Astrocyte (in vitro differentiated cells and primary cell): ENCODE measurements at regions not wholly inside any gene's neighbourhood (a gene's known extent, or its start where the extent isn't known, plus 50 kb on each side); places are given as distances from the start of the nearest gene placed in this dataset.

Experiments
- EZH2 ChIP-seq: IDR thresholded peaks from 2 replicates; pipeline ENCODE4 v1.6.1; 2012; ENCODE audit warnings: mild to moderate bottlenecking, low read length, inconsistent platforms; ENCODE audit not compliant: insufficient read depth
- TF ChIP-seq, protein P1 (sequence below): IDR thresholded peaks from 2 replicates; pipeline ENCODE4 v1.5.1; 2011; ENCODE audit warnings: low read depth, mild to moderate bottlenecking, inconsistent platforms, low read length, moderate library complexity; ENCODE audit not compliant: insufficient read depth

DNA sequence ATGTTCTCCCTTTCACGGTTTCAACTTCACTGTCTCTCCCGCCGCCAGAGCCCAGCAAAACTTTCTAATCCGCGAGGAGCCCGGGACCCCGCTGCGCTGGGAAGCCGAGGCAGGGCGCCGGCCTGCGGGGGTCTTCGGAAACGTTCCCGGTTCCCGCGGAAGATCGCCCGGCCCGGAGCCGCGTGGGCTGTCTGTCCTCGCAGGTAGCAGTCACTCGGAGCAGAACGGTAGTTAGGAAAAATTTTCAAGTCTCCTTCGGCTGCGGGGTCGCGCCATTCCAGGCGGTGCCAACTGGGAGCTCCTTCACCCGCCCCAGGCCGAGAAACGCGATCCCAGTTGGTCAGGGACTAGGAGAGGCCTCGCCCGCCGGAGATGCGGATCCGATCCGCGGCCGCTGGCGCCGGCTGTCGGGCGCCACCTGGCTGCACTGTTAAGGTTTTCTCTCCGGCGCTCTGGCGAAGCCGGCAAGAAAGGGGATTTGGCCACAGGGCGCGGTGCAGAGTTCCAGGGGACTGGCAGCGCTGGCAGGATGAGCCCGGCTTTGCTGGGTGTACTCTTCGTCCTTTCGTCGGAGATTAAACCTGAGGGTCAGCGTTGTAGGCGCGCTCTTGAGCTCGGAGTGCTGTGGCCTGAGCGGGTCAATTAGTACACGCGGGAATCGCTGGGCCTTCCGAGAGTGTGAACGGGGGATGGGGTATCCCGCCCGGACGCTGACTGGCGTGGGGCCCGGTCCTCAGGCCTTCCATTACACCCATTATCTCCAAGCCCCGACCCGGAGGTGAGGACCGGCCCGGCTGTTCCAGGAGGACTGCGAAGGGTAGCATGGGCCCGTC is 135.4 kb downstream of the KCNJ12 start:
- TF ChIP-seq, protein P1, sequence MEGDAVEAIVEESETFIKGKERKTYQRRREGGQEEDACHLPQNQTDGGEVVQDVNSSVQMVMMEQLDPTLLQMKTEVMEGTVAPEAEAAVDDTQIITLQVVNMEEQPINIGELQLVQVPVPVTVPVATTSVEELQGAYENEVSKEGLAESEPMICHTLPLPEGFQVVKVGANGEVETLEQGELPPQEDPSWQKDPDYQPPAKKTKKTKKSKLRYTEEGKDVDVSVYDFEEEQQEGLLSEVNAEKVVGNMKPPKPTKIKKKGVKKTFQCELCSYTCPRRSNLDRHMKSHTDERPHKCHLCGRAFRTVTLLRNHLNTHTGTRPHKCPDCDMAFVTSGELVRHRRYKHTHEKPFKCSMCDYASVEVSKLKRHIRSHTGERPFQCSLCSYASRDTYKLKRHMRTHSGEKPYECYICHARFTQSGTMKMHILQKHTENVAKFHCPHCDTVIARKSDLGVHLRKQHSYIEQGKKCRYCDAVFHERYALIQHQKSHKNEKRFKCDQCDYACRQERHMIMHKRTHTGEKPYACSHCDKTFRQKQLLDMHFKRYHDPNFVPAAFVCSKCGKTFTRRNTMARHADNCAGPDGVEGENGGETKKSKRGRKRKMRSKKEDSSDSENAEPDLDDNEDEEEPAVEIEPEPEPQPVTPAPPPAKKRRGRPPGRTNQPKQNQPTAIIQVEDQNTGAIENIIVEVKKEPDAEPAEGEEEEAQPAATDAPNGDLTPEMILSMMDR, result peak; percentile 57
- TF ChIP-seq EZH2, result no peak
